CD14-positive monocyte (primary cell): ENCODE measurements at regions not wholly inside any gene's neighbourhood (a gene's known extent, or its start where the extent isn't known, plus 50 kb on each side); places are given as distances from the start of the nearest gene placed in this dataset.

Source experiments
- DNase-seq, 3 donors: peaks; one replicate each; pipeline ENCODE4 v3.0.0-alpha.2; 2011 to 2022
- H2AFZ ChIP-seq: 2 replicates; pipeline ENCODE4 v1.6.0; 2012; ENCODE audit warnings: mild to moderate bottlenecking, low read depth, low read length, inconsistent platforms; ENCODE audit not compliant: insufficient read depth, poor library complexity, severe bottlenecking
- H3K27ac ChIP-seq, 2 donors: 1 replicate in 1 of 2; 2 replicates in 1 of 2; pipeline ENCODE4 v1.5.1; 2012 to 2013; ENCODE audit warnings: low read length in 2 of 2, control low read depth in 1 of 2, inconsistent platforms in 1 of 2, low read depth in 1 of 2, mild to moderate bottlenecking in 1 of 2
- H3K27me3 ChIP-seq, 2 donors: one replicate each; pipeline versions ENCODE4 v1.6.0 to v1.6.1; 2011 to 2013; ENCODE audit warnings: low read length in 2 of 2; ENCODE audit not compliant: control insufficient read depth in 2 of 2, insufficient read depth in 2 of 2
- H3K36me3 ChIP-seq, 2 donors: replicated peaks in 1 of 2; 1 replicate in 1 of 2; 2 replicates in 1 of 2; pipeline versions ENCODE4 v1.5.1 to v1.6.1; 2012 to 2013; ENCODE audit warnings: low read length in 2 of 2, control low read depth in 1 of 2, inconsistent platforms in 1 of 2, mild to moderate bottlenecking in 1 of 2; ENCODE audit not compliant: insufficient read depth in 2 of 2, control insufficient read depth in 1 of 2
- H3K4me1 ChIP-seq, 2 donors: 1 replicate in 1 of 2; 2 replicates in 1 of 2; pipeline versions ENCODE4 v1.5.1 to v1.6.1; 2012 to 2013; ENCODE audit warnings: low read length in 2 of 2, control low read depth in 1 of 2, inconsistent platforms in 1 of 2, mild to moderate bottlenecking in 1 of 2, moderate library complexity in 1 of 2; ENCODE audit not compliant: insufficient read depth in 2 of 2, control insufficient read depth in 1 of 2
- H3K4me2 ChIP-seq: replicated peaks from 2 replicates; pipeline ENCODE3; 2012; ENCODE audit warnings: low read length, moderate library complexity, mild to moderate bottlenecking; ENCODE audit not compliant: poor library complexity, severe bottlenecking; ENCODE audit errors: extremely low read depth
- H3K4me3 ChIP-seq, 3 experiments: fragments of 200-600 bp in 1 of 3; sonication (generic) in 1 of 3; replicated peaks in 1 of 3; 1 replicate in 2 of 3; 2 replicates in 1 of 3; pipeline ENCODE4 v1.5.1; 2011 to 2013; ENCODE audit warnings: low read length in 3 of 3, mild to moderate bottlenecking in 3 of 3, control low read depth in 2 of 3, low read depth in 2 of 3, inconsistent platforms in 1 of 3, moderate library complexity in 1 of 3
- H3K79me2 ChIP-seq: 2 replicates; pipeline ENCODE4 v1.6.0; 2012; ENCODE audit warnings: mild to moderate bottlenecking, control low read depth, inconsistent platforms, low read length, moderate library complexity; ENCODE audit not compliant: insufficient read depth
- H3K9ac ChIP-seq: 2 replicates; pipeline ENCODE4 v1.6.0; 2017; ENCODE audit warnings: low read length, mild to moderate bottlenecking; ENCODE audit not compliant: insufficient read depth, poor library complexity, severe bottlenecking
- H3K9me3 ChIP-seq, 2 donors: replicated peaks in 1 of 2; 1 replicate in 1 of 2; 2 replicates in 1 of 2; pipeline versions ENCODE4 v1.5.1 to v1.6.1; 2012 to 2013; ENCODE audit warnings: low read length in 2 of 2, control low read depth in 1 of 2; ENCODE audit not compliant: control insufficient read depth in 1 of 2, insufficient read depth in 1 of 2
- H4K20me1 ChIP-seq: 2 replicates; pipeline ENCODE4 v1.6.0; 2012; ENCODE audit warnings: mild to moderate bottlenecking, low read length, control low read depth, moderate library complexity; ENCODE audit not compliant: insufficient read depth
- H3K27ac Mint-ChIP-seq, 7 donors: one replicate each; pipeline ENCODE4 v1.8.0; 2020; ENCODE audit warnings: mild to moderate bottlenecking in 7 of 7, mixed read lengths in 7 of 7, moderate library complexity in 6 of 7, inconsistent platforms in 2 of 7
- H3K27me3 Mint-ChIP-seq, 3 donors: one replicate each; pipeline ENCODE4 v1.8.0; 2021 to 2022; ENCODE audit warnings: low read depth in 3 of 3, mild to moderate bottlenecking in 3 of 3, mixed read lengths in 3 of 3, moderate library complexity in 3 of 3, inconsistent platforms in 1 of 3
- H3K36me3 Mint-ChIP-seq, 2 donors: one replicate each; pipeline ENCODE4 v1.8.0; 2020; ENCODE audit warnings: mixed read lengths in 2 of 2, inconsistent platforms in 1 of 2, mild to moderate bottlenecking in 1 of 2
- H3K4me1 Mint-ChIP-seq: one replicate; pipeline ENCODE4 v1.8.0; 2020; ENCODE audit warnings: mild to moderate bottlenecking, mixed read lengths
- H3K4me3 Mint-ChIP-seq, 2 donors: one replicate each; pipeline ENCODE4 v1.8.0; 2020; ENCODE audit warnings: mild to moderate bottlenecking in 2 of 2, mixed read lengths in 2 of 2, moderate library complexity in 1 of 2
- H3K9me3 Mint-ChIP-seq, 7 donors: one replicate each; pipeline ENCODE4 v1.8.0; 2020 to 2022; ENCODE audit warnings: mixed read lengths in 7 of 7, mild to moderate bottlenecking in 6 of 7, moderate library complexity in 6 of 7, inconsistent platforms in 2 of 7
- WGBS: methylation state at CpG from one replicate; pipeline ENCODE4 v1.1.5; 2013; ENCODE audit warnings: missing lambda C conversion rate; ENCODE audit not compliant: insufficient coverage; 5-methylcytosine and 5-hydroxymethylcytosine counted together
- intact Hi-C, 2 donors: fragments of 100-400 bp; cut with micrococcal nuclease; formaldehyde crosslinking; loops; one replicate each; pipeline versions ENCODE4 v1.15.0 to v1.15.1; 2023
- TF ChIP-seq, protein P1 (sequence below): fragments of 200-600 bp; IDR thresholded peaks from one replicate; pipeline ENCODE4 v1.8.0; 2022; ENCODE audit warnings: antibody characterized with exemption, mild to moderate bottlenecking

DNA sequence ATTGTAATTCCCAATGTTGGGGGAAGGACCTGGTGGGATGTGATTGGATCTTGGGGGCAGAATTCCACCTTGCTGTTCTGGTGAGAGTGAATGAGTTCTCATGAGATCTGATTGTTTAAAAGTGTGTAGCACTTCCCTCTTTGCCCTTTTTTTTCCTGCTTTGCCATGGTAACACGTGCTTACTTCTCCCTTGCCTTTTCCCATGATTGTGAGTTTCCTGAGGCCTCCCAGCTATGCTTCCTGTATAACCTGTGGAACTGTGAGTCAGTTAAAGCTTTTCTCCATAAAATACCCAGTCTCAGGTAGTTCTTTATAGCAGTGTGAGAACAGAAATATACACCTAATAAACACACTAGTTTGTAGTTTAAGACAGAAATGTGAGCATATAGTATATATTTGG, 166.8 kb upstream of the MAGI2 start:
- no peaks in the 10 kb centered on the region for H3K79me2 ChIP-seq
- intact Hi-C loops: no loop called here
- Mint-ChIP-seq H3K9me3 (peaks cover 0 to 12% (median 4%) of the 10 kb centered on the region in 7 donors), H3K4me3 (no peak overlapping the region), H3K4me1 (no peaks in the 10 kb centered on the region), H3K27me3 (peaks cover 0 to 2% (median 0%) of the 10 kb centered on the region in 3 donors), H3K27ac (no peak overlapping the region), H3K36me3 (no peaks in the 10 kb centered on the region)
- H3K36me3 ChIP-seq: no peaks in the 10 kb centered on the region
- no peak overlapping the region for H3K4me3 ChIP-seq
- no peak overlapping the region for H3K4me2 ChIP-seq
- TF ChIP-seq, protein P1, sequence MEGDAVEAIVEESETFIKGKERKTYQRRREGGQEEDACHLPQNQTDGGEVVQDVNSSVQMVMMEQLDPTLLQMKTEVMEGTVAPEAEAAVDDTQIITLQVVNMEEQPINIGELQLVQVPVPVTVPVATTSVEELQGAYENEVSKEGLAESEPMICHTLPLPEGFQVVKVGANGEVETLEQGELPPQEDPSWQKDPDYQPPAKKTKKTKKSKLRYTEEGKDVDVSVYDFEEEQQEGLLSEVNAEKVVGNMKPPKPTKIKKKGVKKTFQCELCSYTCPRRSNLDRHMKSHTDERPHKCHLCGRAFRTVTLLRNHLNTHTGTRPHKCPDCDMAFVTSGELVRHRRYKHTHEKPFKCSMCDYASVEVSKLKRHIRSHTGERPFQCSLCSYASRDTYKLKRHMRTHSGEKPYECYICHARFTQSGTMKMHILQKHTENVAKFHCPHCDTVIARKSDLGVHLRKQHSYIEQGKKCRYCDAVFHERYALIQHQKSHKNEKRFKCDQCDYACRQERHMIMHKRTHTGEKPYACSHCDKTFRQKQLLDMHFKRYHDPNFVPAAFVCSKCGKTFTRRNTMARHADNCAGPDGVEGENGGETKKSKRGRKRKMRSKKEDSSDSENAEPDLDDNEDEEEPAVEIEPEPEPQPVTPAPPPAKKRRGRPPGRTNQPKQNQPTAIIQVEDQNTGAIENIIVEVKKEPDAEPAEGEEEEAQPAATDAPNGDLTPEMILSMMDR: no peak
- WGBS: no CpG with 5 or more reads among the region's 1 CpG
- H4K20me1 ChIP-seq: no peaks in the 10 kb centered on the region
- peaks cover 0 to 8% of the 10 kb centered on the region in 2 donors for H3K9me3 ChIP-seq
- no peaks in the 10 kb centered on the region for H3K4me1 ChIP-seq
- no peaks in the 10 kb centered on the region for H3K27me3 ChIP-seq
- H2AFZ ChIP-seq: no peak overlapping the region
- no peak overlapping the region for H3K27ac ChIP-seq
- no peak overlapping the region for H3K9ac ChIP-seq
- no peak for DNase-seq

DNA sequence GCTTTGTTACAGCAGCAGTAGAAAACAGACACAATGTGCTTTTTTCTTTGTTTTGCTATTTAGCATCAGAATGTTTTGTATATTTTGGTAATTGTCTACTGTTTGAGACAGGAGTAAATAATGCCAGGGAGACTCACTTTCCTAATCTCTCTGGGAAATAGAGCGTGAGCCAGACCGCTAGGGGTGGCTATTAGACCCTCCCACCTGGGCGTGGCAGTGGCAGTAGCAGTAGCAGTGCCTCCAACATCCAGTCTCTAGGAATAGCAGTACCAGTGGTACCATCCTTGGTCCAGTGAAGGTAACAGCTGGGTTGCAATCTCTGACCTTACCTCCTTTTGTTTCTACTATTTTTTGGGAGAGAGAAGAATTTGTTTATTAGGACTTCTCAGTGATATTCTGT, 165.7 kb upstream of the MAGI2 start:
- Mint-ChIP-seq H3K4me1 (no peaks in the 10 kb centered on the region), H3K27me3 (peaks cover 0 to 2% (median 0%) of the 10 kb centered on the region in 3 donors), H3K9me3 (peaks cover 0 to 12% (median 4%) of the 10 kb centered on the region in 7 donors), H3K27ac (no peak overlapping the region), H3K36me3 (no peaks in the 10 kb centered on the region), H3K4me3 (no peak overlapping the region)
- Histone ChIP-seq H3K79me2 (no peaks in the 10 kb centered on the region), H3K4me1 (no peaks in the 10 kb centered on the region), H3K27ac (no peak overlapping the region), H3K36me3 (no peaks in the 10 kb centered on the region), H3K4me3 (no peak overlapping the region), H4K20me1 (no peaks in the 10 kb centered on the region), H3K9me3 (peaks cover 0 to 8% of the 10 kb centered on the region in 2 donors), H3K9ac (no peak overlapping the region), H3K4me2 (no peak overlapping the region), H2AFZ (no peak overlapping the region), H3K27me3 (no peaks in the 10 kb centered on the region)
- 80% methylated on average over 1 of the region's 3 CpGs for WGBS
- intact Hi-C loops: no loop called here
- no peak for DNase-seq
- TF ChIP-seq, protein P1: no peak
